ENCODE measurements at regions not wholly inside any gene's neighbourhood (a gene's known extent, or its start where the extent isn't known, plus 50 kb on each side); places are given as distances from the start of the nearest gene placed in this dataset.

GRCh38 chr1:224520808-224521207 is 86.2 kb upstream of the WDR26 start:
- no peak for ATAC-seq
- no peak overlapping the region for H3K27ac ChIP-seq
- no peak for DNase-seq
- no peak overlapping the region for H3K4me3 ChIP-seq
- 61% methylated on average over 4 of the region's 4 CpGs for WGBS (ENCODE audit: insufficient coverage, low coverage, low lambda C conversion rate, missing lambda C conversion rate)
- H3K9me3 ChIP-seq, result no peaks in the 10 kb centered on the region
- H3K27me3 ChIP-seq, result no peaks in the 10 kb centered on the region
- no peak for TF ChIP-seq POLR2A (IDR thresholded peaks at IDR 0.05)
- no peak for TF ChIP-seq CTCF (IDR thresholded peaks at IDR 0.05)
- H3K4me1 ChIP-seq, result no peaks in the 10 kb centered on the region
- intact Hi-C loops (cut with DNase I), result loop anchor here in 1 of 2 donors (10.0 kb wide), 1 partner anchor 114 kb away; no protein-coding TSS in a partner anchor
- no peaks in the 10 kb centered on the region for H3K36me3 ChIP-seq

- no peaks in the 10 kb centered on the region for H3K9me3 ChIP-seq
- ATAC-seq (no peak), DNase-seq (no peak)
- 75% methylated on average over 2 of the region's 3 CpGs for WGBS (ENCODE audit: insufficient coverage, low coverage, low lambda C conversion rate, missing lambda C conversion rate)
- no peak overlapping the region for H3K27ac ChIP-seq
- H3K4me3 ChIP-seq, result no peak overlapping the region
- no peaks in the 10 kb centered on the region for H3K4me1 ChIP-seq
- intact Hi-C loops (cut with DNase I), result loop anchor here in 1 of 2 donors (10.0 kb wide), 1 partner anchor 113 kb away; no protein-coding TSS in a partner anchor
- no peak for TF ChIP-seq POLR2A (IDR thresholded peaks at IDR 0.05)
- no peaks in the 10 kb centered on the region for H3K27me3 ChIP-seq
- H3K36me3 ChIP-seq, result no peaks in the 10 kb centered on the region
Measured at GRCh38 chr1:224521904-224522734, 87.5 kb upstream of the WDR26 start.

- Histone ChIP-seq H3K9me3 (no peaks in the 10 kb centered on the region), H3K4me1 (no peaks in the 10 kb centered on the region), H3K4me3 (no peak overlapping the region), H3K27ac (no peak overlapping the region), H3K27me3 (no peaks in the 10 kb centered on the region), H3K36me3 (no peaks in the 10 kb centered on the region)
- TF ChIP-seq POLR2A (IDR thresholded peaks at IDR 0.05), result no peak
- TF ChIP-seq CTCF (IDR thresholded peaks at IDR 0.05), result no peak
- intact Hi-C loops (cut with DNase I), result loop anchor here in 1 of 2 donors (10.0 kb wide), 1 partner anchor 111 kb away; no protein-coding TSS in a partner anchor
- ATAC-seq, result no peak
- no peak for DNase-seq
Measured at GRCh38 chr1:224523676-224524075, 89.1 kb upstream of the WDR26 start.

DNA sequence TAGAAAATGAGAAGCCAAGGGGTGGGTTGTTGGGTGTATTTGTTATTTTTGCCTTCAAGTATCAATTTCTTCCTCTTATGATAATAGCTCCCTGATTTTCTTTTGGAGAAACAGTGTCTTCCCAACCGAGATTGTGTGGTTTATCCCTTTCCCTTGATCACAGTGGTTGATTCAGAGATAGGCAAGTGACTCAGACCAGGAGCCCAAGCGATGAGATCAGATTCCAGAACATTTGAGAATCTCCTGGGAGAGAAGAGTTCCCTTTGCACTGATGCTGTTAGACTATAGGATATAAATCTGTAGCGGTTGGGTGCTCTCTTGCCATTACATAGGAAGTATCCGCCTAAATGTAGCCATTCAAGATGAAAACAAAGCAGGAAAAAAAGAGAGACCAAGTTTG is 90.1 kb upstream of the WDR26 start:
- Histone ChIP-seq H3K27ac (no peak overlapping the region), H3K36me3 (no peaks in the 10 kb centered on the region), H3K4me1 (no peaks in the 10 kb centered on the region), H3K9me3 (no peaks in the 10 kb centered on the region), H3K27me3 (no peaks in the 10 kb centered on the region), H3K4me3 (no peak overlapping the region)
- intact Hi-C loops (cut with DNase I), result loop anchor here in 1 of 2 donors (10.0 kb wide), 1 partner anchor 110 kb away; no protein-coding TSS in a partner anchor
- DNase-seq (no peak), ATAC-seq (no peak)
- WGBS (ENCODE audit: insufficient coverage, low coverage, low lambda C conversion rate, missing lambda C conversion rate), result 86% methylated on average over 4 of the region's 4 CpGs
- TF ChIP-seq POLR2A (IDR thresholded peaks at IDR 0.05) (no peak), CTCF (IDR thresholded peaks at IDR 0.05) (no peak)

DNA sequence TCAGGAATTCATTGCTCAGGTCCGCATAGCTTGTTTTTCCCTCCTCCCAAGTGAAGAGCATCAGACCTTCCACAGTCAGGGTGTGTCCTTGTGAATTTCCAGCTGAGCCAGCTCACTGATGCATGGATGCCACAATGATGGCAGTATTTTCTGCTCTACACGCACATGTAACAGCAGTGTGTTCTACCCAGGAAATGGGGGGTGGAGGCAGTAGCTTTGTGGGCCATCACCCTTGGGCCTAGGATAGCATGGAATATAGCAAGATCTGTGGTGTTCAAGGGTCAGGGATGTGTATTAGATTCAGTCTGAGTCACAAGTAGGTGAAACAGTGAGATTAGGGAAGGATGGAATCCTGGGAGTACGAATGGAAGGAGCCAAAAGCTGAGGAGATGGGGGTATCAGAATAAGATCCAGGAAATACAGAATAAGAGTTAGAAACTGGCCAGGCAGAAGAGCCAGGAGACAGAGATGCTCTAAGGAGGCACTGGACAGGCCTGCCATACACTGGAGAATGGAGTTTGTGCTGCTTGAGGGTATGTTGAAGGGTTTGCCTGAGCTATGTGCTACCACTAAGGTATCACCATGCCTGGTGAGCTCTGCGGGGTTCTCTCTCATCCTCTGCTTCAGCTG is 90.6 kb upstream of the CNIH3 start:
- no peaks in the 10 kb centered on the region for H3K36me3 ChIP-seq
- intact Hi-C loops (cut with DNase I), result loop anchor here in 1 of 2 donors (10.0 kb wide), 1 partner anchor 109 kb away; no protein-coding TSS in a partner anchor

More for the DNA sequence above, 90.6 kb upstream of the CNIH3 start:
- TF ChIP-seq POLR2A (IDR thresholded peaks at IDR 0.05) (no peak), CTCF (IDR thresholded peaks at IDR 0.05) (no peak)
- no peak overlapping the region for H3K4me3 ChIP-seq
- ATAC-seq (no peak), DNase-seq (no peak)
- no peaks in the 10 kb centered on the region for H3K9me3 ChIP-seq
- no peaks in the 10 kb centered on the region for H3K27me3 ChIP-seq
- WGBS (ENCODE audit: insufficient coverage, low coverage, low lambda C conversion rate, missing lambda C conversion rate), result 82% methylated on average over 4 of the region's 4 CpGs
- no peaks in the 10 kb centered on the region for H3K4me1 ChIP-seq
- H3K27ac ChIP-seq, result no peak overlapping the region
